PC-9 (cell line): ENCODE measurements at regions not wholly inside any gene's neighbourhood (a gene's known extent, or its start where the extent isn't known, plus 50 kb on each side); places are given as distances from the start of the nearest gene placed in this dataset.

ENCODE experiments used
- EZH2 ChIP-seq: fragments of 200-600 bp; sonication (generic); IDR thresholded peaks from 2 replicates; pipeline ENCODE4 v1.8.0; 2017; ENCODE audit warnings: antibody characterized with exemption, low read depth
- TF ChIP-seq, protein P1 (sequence below): fragments of 200-600 bp; sonication (generic); conservative IDR thresholded peaks from 2 replicates; pipeline ENCODE4 v1.6.1; 2017; ENCODE audit warnings: mixed run types, antibody characterized with exemption, mild to moderate bottlenecking, moderate library complexity

DNA sequence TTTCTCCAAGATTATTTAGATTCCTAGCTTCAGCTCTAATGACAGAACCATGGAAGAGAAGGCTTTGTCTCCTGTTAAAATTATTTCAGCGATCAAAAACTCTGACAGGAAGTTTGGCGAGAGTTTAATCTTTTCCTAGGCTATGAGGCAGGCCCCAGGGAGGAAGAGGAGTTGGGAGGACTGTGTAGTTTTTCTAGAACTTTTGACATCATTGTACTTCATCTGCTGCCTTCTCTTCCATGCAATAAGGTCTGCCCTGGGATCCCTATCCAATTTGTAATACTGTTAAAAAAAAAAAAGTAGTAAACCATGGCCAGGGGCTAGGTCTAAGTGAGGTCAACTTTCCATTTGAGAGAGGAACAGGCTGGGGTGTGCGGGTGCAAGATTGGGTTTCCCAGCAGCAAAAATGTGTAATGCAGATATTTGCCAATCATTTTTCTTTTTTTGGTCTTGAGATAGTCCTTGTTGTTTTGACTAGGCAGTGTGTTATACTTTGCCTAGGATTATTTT lies 261.9 kb upstream of the ANKH start:
- TF ChIP-seq, protein P1, sequence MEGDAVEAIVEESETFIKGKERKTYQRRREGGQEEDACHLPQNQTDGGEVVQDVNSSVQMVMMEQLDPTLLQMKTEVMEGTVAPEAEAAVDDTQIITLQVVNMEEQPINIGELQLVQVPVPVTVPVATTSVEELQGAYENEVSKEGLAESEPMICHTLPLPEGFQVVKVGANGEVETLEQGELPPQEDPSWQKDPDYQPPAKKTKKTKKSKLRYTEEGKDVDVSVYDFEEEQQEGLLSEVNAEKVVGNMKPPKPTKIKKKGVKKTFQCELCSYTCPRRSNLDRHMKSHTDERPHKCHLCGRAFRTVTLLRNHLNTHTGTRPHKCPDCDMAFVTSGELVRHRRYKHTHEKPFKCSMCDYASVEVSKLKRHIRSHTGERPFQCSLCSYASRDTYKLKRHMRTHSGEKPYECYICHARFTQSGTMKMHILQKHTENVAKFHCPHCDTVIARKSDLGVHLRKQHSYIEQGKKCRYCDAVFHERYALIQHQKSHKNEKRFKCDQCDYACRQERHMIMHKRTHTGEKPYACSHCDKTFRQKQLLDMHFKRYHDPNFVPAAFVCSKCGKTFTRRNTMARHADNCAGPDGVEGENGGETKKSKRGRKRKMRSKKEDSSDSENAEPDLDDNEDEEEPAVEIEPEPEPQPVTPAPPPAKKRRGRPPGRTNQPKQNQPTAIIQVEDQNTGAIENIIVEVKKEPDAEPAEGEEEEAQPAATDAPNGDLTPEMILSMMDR, result no peak
- no peak for TF ChIP-seq EZH2
